ENCODE measurements at regions not wholly inside any gene's neighbourhood (a gene's known extent, or its start where the extent isn't known, plus 50 kb on each side); places are given as distances from the start of the nearest gene placed in this dataset.

- TF ChIP-seq POLR2A (IDR thresholded peaks at IDR 0.05; ENCODE audit: extremely low read depth, insufficient read length) (no peak), CTCF (IDR thresholded peaks at IDR 0.05; ENCODE audit: low read depth, low read length) (no peak), MAX (IDR thresholded peaks at IDR 0.05; ENCODE audit: low read depth, low read length) (no peak), MYC (IDR thresholded peaks at IDR 0.05; ENCODE audit: low read depth, low read length) (no peak)
Measured at GRCh38 chr12:42853370-42854140, 264.0 kb upstream of the PRICKLE1 start.
